GM11168 (cell line): ENCODE measurements at regions not wholly inside any gene's neighbourhood (a gene's known extent, or its start where the extent isn't known, plus 50 kb on each side); places are given as distances from the start of the nearest gene placed in this dataset.
"Not testable (repeated sequence)": the region's sequence is repeated elsewhere in the genome, so short reads cannot be mapped to it uniquely, and the experiment has no call there.

ENCODE experiments used
- in situ Hi-C: fragments of 300-500 bp; cut with MboI; formaldehyde crosslinking; loops from one replicate; pipeline ENCODE4 v1.12.0; 2022; ENCODE audit warnings: low sequenced_read_pairs; ENCODE audit not compliant: unreplicated experiment

DNA sequence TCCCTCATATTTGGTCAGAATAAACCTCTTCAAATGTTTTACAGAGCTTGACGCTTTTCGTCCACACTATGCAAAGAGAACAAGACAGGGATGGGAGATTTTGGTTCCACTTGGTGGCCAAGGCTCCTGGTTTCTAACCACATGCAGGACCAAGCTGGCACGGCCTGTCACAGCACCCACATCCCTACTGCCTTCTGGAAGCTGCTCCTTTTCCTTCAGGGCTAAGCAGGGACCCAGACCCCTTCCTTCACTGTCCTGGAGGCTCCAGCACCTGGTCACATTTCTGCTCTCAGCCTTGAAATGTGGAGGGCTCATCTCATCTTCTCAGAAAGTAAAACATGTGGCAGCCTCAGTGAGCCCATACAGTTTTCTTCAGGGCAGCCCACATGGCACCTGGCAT, 50.4 kb upstream of the ARHGEF7 start:
- in situ Hi-C loops, result loop anchor here (10.0 kb wide), 1 partner anchor 170 kb away; no protein-coding TSS in a partner anchor

DNA sequence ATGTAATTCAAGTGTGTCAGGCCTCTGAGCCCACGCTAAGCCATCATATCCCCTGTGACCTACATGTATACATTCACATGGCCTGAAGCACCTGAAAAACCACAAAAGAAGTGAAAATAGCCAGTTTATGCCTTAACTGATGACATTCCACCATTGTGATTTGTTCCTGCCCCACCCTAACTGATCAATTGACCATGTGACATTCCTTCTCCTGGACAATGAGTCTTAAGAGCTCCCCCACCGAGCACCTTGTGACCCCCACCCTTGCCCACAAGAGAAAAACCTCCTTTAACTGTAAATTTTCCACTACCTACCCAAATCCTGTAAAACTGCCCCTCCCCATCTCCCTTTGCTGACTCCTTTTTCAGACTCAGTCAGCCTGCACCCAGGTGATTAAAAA, 52.1 kb upstream of the ARHGEF7 start:
- in situ Hi-C loops, result loop anchor here (10.0 kb wide), 1 partner anchor 172 kb away; no protein-coding TSS in a partner anchor

DNA sequence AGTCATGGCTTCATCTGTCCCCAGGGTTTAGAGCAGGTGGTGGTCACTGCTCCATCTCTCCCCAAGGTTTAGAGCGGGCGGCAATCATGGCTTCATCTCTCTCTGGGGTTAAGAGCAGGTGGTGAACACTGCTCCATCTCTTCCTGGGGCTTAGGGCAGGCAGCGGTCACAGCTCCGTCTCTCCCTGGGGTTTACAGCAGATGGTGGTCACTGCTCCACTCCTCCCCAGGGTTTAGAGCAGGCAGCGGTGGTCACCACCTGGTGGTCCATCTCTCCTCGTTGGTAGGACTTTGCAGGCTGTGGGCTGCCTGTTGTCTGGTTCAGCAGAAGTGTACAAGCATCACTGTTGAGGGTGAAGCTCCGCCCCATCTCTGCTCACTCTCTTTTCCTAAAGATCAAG, 52.8 kb upstream of the ARHGEF7 start:
- in situ Hi-C loops, result loop anchor here (10.0 kb wide), 1 partner anchor 172 kb away; no protein-coding TSS in a partner anchor

DNA sequence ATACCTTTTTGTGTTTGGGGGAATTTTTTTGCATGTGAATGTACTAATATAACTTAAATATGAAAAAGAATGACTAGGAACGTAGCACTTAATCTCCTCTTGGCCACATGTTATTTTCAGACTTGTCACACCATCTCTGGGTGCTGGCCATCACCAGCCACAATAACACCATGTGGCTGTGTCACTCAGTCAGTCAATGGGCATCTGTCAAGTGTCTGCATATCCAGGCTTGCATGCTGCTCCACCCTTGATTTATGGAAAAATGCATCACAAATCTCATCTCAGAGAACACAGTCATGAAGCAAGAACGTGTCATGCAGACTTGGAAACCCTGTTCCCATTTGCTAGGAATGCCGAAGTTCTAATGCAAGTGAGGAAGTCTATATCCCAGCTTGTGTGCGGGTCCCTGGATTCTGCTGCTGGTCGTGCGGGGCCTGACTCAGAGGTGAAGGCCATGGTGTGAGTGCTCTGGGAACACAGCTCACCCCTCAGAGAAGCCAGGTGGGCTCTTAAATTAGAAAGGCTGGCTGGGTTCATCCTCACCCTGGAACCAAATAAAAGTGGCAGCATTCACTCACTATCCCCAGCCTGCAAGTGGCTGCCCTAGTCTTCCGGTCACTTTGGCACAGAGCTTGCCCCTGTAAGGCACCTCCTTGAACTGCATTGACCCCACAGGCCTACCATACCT, 53.6 kb upstream of the ARHGEF7 start:
- in situ Hi-C loops, result loop anchor here (10.0 kb wide), 1 partner anchor 173 kb away; no protein-coding TSS in a partner anchor

DNA sequence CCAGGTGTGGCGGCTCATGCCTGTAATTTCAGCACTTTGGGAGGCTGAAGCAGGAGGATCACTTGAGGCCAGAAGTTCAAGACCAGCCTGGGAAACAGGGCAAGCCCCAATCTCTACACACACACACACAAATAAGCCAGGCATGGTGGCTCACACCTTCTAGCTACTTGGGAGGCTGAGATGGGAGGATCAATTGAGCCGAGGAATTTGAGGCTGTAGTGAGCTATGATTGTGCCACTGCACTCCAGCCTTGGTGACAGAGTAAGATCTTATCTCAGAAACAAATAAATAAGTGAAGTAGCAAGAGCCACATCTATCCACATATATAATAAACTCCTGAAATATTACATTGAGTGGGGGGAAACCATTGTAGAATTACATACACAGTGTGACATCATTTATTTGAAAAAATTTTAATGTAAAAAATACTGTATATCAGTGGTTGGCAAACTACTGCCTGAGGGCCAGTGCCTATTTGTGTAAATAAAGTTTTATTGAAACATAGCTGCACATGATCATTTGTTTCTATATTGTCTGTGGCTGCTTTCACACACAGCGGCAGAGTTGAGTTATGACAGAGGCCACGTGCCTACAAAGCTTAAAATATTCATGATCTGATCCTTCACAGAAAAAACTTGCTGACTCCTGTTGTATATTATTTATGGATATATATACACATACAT, 54.7 kb upstream of the ARHGEF7 start:
- in situ Hi-C loops, result loop anchor here (10.0 kb wide), 1 partner anchor 174 kb away; no protein-coding TSS in a partner anchor

DNA sequence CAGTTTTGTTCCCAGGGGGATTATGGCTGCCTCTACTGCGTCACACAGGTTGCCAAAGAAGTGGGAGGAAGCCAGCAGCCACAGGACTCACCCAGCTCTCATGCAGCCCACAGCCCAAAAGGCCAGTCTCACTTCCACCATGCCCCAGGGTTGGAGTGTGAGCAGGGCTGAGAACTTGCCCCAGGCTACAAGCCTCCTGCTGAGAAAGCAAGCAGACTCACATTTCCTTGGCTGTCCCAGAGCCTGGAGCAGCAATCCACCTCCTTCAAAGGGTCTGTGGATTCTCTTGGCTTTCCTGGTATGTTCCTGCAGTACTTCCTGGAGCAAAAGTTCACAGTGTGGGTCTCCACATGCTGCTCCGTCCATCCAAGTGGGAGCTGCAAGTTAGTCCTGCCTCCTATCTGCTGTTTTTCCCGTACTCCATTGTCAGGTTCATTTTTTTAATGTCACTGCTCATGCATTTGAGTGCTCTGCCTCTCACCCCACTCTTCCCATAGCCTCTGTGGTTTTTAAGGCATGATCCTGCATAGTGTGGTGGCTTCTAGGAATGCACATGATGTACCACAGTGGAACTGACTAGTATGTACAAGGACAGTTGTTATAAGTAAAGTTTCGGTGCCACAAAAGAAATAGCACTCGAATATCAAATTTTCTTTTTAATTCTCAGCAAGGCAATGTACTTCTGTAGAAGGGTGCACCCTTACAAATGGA, 56.2 kb upstream of the ARHGEF7 start:
- in situ Hi-C loops, result no loop called here

DNA sequence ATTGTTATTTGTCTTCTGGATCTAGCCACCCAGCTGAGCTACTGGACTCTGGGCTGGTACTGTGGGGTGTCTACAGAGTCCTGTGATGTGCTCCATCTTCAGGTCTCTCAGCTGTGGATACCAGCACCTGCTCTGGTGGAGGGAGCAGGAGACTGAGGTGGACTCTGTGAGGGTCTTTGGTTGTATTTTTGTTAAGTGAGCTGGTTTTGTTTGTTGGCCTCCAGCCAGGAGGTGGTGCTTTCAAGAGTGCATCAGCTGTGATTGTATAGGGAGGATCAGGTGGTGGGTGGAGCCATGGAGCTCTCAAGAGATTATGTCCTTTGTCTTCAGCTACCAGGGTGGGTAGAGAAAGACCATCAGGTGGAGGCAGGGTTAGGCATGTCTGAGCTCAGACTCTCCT, 56.8 kb upstream of the ARHGEF7 start:
- in situ Hi-C loops, result not testable (repeated sequence)

DNA sequence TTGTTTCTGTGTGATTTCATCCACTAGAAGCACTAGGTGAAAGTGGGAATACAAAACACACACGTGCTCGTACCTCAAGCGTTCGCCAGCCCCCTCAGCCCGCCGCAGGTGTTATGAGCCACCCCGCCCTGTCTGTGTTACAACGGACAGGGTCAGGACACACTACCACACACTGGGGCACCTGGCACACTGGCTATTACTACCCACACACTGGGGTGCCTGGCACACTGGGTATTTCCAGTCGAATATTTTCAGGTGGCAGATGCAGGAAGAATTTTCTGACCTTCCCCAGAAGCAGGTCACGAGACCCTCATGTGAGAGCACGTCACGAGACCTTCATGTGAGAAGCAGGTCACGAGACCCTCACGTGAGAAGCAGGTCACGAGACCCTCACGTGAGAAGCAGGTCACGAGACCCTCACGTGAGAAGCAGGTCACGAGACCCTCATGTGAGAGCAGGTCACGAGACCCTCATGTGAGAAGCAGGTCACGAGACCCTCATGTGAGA, 63.3 kb upstream of the ARHGEF7 start:
- in situ Hi-C loops, result not testable (repeated sequence)

DNA sequence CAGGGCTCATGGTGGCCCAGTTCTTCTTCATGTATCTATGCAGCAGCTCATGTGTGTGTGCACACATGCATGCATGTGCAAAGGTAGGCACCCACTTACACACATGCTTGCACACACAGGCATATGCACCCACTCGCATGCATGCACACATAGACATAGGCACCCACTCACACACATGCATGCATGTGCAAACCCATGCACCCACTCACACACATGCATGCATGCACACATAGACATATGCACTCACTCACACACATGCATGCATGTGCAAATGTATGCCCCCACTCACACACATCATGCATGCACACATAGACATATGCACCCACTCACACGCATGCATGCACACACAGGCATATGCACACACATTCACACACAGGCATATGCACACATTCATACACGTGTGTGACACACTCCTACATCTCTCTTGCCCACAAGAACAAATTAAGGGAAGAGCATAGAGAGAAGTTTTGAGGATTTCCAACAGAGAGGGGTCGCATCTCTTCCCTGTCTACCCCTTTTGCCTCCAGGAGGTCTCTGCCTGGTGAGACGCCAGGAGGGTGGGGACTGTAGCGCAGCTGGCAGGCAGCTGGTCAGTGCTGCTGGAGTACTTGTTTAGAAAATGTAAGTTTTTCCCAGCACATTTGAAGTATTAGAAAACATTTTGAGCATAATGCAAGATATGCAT, 63.9 kb upstream of the ARHGEF7 start:
- in situ Hi-C loops, result no loop called here

DNA sequence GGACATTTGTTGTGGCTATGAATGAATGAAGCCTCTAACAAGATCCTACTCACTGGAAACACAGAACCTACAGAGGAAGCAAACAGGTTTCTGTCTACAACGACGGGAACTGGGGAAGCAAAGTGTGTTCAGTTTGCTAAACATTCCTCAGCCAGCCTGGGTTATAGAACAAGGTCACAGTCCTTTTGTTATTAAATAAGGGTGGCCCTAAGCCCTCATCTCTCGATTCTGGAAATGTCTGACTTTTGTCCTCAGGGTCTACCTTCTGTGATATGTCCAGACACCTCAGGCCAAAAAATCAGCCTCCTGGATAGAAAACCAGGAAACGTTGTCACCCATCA, 64.6 kb upstream of the ARHGEF7 start:
- in situ Hi-C loops, result no loop called here

DNA sequence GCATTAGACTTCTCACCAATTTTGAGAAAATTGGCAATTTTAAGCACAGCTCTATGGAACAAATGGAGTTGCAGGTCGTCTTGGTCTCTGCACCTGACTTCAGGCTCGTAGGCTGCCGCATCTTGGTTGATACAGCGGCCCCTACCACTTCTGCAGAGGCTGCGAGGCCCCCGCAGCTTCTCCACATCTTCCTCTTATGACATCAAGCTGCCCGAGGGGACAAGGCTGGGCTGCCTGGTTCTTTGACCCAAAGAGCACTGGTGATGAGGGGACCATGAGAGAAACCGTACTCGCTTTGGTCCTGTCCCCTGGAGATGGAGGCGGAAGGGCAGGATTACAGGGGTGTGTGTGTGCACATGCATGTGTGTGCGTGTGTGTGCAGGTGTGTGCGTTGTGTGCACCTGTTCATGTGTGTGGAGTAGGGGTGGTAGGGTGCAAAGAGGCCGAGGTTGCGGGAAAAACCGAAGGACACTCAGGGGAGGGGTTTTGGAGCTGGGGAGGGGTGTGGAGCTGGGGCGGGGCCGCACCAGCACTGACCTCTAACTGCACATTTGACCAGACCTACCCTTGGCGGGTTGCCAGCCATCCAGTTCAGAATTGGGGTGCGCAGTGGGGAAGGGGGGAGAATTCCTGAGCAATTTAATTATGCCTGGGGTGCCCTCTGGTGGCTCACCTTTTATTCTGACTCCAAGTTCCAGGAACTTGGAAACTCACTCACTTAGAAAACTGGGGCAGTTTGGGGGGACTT, 65.1 kb upstream of the ARHGEF7 start:
- in situ Hi-C loops, result no loop called here

DNA sequence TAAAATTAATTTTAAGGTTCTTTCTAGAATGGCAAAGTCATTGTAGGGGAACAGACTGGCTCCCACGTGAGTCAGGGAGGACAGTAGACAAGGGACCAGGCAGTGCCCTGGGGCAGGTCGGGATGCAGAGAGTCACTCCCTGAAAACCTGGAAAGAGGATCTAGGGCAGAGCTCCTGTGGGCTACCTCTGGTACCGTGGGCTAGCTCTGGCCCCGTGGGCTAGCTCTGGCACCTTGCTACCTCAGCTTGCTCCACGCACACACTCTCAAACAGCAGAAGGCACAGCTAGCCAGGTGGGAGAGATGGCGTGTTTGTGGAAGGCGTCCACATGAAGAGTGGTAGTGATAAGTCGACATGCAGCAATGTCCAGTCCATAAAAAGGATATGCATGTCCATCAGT, 66.7 kb upstream of the ARHGEF7 start:
- in situ Hi-C loops, result no loop called here

DNA sequence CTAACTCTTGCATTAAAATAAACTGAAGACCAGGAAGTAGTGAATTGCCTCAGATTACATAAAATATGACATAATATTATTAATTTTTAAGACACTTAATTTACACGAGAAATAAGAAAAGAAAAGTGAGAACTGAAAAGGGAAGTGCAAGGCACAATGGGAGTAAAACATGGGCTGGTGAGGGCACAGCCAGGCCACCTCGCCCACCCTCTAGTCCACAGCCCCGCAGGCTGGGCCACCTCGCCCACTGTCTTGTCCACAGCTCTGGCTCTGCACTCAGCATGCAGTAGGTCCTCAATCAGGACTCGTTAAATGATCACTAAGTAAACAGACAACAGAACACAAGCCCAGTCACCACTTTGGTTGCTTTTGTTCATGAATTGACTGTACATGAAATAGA, 67.8 kb upstream of the ARHGEF7 start:
- in situ Hi-C loops, result no loop called here

DNA sequence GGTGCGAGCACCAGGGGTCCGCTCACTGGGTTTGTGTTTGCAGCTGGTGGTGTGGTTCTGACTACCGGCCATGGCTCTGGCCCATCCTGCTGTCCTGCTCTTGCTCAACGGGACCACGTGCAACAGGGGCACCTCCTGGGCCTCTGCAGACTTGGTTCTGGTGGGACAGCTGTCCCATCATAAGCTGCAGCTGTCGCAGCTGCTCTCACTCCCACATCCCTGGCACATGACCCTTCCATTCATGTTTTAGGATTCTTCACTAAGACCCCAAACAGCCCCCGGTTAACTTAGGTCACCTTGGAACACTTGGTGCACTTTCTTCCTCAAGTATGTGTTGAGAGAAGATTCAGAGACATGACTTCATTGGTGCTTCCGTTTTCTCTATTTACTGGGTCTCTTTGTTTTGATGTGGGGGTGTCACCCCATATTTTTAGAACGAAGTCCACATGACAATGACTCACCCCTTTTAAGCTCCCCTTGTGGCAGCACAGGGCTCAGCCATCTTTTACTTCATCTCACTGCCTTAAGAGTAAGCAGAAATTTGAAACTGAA, 68.4 kb upstream of the ARHGEF7 start:
- in situ Hi-C loops, result no loop called here

DNA sequence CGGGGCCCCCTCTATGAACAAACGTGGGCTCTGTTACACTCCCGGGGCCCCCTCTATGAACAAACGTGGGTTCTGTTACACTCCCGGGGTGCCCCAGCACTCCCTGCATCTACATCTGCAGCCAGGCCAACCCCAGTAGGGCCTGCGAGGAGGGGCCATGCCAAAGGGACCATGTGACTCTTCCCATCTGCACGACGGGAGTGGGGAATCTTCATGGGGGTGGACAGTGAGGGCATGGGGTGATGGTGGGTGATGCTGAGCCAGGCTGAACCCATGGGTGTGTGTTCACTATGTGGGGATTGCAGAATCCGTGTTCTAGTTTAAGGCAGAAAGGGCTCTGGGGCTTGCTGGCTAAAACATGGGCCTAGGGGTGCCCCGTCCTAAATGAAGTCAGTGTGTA, 69.9 kb upstream of the ARHGEF7 start:
- in situ Hi-C loops, result no loop called here

DNA sequence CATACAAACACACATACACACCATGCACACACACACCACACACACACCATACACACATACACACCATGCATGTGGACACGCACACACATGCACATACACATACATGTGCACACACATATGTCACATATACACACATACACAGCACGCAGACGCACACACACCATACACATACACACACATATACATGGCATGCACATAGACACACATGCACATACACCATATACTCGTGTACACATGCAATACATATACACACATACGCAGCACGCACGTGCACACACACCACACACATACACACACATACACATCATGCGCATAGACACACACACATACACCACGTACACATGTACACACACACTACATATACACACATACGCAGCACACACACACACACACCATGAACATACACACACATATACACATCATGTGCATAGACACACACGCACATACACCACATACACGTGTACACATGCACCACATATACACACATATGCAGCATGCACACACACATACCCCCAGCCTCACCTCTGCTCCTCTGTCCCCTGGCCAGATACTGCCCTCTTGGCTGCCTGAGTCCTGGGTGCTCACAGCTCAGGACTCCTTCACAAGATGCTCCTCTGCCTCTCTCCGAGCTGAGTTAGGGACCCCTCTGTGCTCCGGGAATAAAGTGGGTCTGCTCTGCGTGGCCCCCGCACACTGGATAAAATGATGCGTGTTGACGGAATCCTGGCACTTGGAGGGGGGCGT, 70.9 kb upstream of the ARHGEF7 start:
- in situ Hi-C loops, result no loop called here

DNA sequence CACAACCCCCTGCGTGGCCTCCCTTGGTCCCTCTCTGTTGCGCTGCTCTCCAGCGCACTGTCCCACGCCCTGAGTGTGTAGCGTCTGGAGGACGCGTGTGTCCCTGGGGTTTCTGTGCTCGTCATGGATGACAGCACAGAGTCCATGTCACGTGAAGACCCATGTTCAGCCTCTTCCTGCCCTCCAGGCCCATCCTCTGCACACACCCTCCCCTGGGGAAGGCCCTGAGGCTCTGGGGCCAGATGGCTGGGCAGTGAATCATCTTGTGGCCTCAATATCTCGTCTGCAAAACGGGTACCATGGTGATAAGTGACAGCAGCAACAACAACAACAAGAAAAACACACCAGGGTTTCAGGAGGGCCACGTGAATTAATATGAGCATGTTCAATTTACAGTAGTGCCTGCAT, 71.5 kb upstream of the ARHGEF7 start:
- in situ Hi-C loops, result no loop called here

DNA sequence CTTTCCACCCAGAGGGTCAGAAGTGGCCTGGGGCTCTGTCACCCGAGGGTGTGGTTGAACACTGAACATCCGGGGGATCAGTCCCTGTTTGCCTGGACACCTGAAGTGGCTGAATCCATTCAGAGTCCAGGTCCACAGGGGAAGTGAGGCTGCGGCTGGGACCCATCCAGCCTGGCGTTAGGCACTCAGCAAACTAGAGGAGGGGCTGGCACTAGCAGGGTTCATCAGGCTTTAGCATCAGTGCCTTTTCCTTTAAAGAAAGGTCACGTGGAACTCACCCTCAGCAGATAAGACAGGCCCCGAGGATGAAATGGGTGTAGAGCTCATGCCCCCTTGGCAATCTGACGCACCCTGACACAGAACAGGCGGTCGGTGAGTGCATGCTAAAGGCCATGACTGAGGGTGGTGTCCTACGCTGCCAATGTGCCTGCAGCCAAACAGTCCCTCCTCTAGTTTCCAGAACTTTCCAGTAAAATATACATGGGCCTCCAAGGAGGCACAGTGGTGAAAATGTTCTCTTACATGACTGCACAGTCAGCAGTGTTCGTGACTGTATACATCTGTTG, 72.4 kb upstream of the ARHGEF7 start:
- in situ Hi-C loops, result no loop called here

DNA sequence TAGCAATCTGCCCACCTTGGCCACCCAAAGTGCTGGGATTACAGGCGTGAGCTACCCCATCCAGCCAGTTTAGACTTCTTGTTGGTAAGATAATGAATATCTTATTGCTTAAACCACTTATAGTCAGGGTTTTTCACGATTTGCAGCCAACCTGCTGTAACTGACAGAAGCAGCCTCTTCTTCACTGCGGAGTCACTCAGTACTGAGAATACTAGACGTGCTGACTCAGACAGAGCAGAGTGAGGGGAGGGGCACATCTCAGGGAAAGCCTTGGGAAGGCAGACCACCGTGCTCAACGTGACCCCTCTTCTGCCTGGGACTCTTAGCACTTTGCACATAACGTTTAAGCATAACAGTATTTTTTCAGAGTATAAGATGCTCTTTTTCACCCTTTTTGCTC, 74.3 kb upstream of the ARHGEF7 start:
- in situ Hi-C loops, result no loop called here
